NB4 (cell line): ENCODE measurements at regions not wholly inside any gene's neighbourhood (a gene's known extent, or its start where the extent isn't known, plus 50 kb on each side); places are given as distances from the start of the nearest gene placed in this dataset.

Source experiments
- DNase-seq: peaks from one replicate; pipeline ENCODE4 v3.0.0; 2010; ENCODE audit warnings: low read depth
- H3K4me3 ChIP-seq: one replicate; pipeline ENCODE4 v1.5.1; 2011; ENCODE audit warnings: mild to moderate bottlenecking, low read depth, low read length, moderate library complexity
- MYC ChIP-seq: IDR thresholded peaks from 2 replicates; pipeline ENCODE4 v1.6.1; 2011; ENCODE audit warnings: low read depth, low read length
- POLR2A ChIP-seq: IDR thresholded peaks from 2 replicates; pipeline ENCODE4 v1.6.1; 2011; ENCODE audit warnings: mild to moderate bottlenecking; ENCODE audit not compliant: insufficient read length; ENCODE audit errors: extremely low read depth
- TF ChIP-seq, protein P1 (sequence below): IDR thresholded peaks from 2 replicates; pipeline ENCODE4 v1.6.1; 2011; ENCODE audit warnings: low read depth, low read length
- TF ChIP-seq, protein P2 (sequence below): IDR thresholded peaks from one replicate; pipeline ENCODE4 v1.5.1; 2012; ENCODE audit warnings: low read depth, low read length

DNA sequence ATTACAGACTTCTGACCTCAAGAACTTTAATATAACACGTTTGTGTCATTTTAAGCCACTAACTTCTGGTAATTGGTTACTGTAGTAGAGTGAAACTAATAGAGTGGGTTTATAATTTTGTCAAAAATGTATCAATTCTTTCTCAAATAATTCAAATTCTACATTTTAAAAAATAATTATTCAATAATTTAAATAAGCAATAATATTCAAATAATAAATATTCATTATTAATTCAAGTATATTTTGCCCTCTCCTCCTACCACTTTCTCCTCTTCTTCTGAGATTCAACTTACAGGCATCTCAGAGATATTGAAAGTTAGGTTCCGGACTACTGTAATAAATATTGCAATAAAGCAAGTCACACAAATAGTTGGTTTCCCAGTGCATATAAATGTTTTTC is 1107.1 kb downstream of the KCNT2 start:
- no peak for TF ChIP-seq POLR2A
- TF ChIP-seq MYC = no peak
- no peak for DNase-seq
- no peak overlapping the region for H3K4me3 ChIP-seq

DNA sequence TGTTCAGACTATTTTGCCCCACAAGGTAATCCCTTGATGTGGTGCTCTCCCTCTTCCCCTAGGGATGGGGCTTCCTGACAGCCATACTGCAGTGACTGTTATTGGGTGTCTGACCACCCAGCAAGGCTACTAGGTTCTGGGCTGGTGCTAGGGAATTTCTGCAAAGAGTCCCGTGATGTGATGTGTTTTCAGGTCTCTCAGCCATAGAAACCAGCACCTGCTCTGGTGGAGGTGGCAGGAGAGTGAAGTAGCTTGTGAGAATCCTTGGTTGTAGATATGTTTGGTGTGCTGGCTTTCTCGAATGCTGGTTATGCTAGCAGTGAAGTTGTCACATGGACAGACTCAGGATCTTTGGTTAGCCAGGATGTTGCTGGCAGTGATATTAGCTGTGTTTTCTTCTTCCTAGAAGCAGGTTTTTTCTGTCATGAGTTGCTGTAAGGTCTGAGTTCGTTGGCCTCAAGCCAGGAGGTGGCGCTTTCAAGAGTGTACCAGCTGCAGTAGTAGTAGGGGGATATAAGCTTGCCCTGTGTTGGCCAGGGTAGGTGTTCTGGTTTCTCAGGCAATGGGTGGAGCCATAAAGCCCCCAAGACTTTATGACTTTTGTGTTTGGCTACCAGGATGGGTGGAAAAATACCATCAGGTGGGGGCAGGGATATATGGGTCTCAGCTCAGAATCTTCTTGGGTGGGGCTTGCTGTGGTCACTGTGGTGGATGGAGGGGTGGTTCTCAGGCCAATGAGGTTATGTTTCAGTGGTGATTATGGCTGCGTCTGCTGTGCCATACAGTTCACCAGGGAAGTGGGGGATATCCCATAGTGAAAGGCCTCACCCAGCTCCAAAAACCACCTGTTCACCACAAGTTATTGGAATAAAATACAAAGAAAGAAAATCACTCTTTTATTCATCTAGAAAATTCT is 1112.3 kb downstream of the KCNT2 start:
- H3K4me3 ChIP-seq = no peak overlapping the region
- DNase-seq = no peak
- TF ChIP-seq, protein P1, sequence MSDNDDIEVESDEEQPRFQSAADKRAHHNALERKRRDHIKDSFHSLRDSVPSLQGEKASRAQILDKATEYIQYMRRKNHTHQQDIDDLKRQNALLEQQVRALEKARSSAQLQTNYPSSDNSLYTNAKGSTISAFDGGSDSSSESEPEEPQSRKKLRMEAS = no peak
- TF ChIP-seq MYC = no peak
- TF ChIP-seq POLR2A = no peak
- TF ChIP-seq, protein P2, sequence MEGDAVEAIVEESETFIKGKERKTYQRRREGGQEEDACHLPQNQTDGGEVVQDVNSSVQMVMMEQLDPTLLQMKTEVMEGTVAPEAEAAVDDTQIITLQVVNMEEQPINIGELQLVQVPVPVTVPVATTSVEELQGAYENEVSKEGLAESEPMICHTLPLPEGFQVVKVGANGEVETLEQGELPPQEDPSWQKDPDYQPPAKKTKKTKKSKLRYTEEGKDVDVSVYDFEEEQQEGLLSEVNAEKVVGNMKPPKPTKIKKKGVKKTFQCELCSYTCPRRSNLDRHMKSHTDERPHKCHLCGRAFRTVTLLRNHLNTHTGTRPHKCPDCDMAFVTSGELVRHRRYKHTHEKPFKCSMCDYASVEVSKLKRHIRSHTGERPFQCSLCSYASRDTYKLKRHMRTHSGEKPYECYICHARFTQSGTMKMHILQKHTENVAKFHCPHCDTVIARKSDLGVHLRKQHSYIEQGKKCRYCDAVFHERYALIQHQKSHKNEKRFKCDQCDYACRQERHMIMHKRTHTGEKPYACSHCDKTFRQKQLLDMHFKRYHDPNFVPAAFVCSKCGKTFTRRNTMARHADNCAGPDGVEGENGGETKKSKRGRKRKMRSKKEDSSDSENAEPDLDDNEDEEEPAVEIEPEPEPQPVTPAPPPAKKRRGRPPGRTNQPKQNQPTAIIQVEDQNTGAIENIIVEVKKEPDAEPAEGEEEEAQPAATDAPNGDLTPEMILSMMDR = no peak

DNA sequence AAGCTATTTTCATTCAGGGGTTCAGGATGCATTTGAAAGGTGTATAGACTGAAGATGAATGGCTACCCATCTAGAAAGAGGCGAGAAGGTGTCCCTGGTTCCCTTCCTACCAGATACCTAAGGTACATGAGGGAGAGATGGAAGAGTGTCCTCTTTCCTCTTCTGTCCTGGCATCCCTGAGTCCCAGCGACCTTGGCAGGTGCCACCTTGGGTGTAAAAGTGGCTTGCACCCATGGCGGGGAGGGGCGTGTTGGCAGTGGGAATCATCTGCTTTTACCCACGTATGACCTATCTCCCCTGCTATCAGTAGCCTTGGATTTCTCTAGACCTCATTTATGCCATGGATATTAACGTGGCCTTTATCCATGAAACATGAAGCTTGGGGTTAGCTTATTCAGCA is 1126.1 kb downstream of the KCNT2 start:
- no peak overlapping the region for H3K4me3 ChIP-seq
- DNase-seq = no peak
- TF ChIP-seq, protein P2 = no peak

DNA sequence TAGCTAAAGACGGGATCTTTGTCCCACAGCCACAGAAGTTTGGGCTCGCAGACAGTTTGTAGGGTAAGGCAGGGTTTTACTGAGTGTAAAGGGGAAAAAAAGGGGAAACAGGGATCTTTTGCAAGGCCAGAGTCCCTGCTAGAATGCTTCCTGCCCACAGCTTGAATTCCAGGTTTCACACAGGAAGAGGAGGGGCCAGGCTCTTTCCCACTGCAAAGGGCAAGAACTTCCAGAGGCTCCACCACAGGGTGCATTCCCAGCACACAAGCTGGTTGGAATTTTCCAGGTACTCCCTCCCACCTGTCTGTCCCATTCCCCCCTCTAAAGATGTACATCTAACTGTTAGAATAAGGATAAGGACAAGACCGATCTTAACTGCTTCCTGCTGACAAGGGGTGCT is 1126.9 kb downstream of the KCNT2 start:
- H3K4me3 ChIP-seq = no peak overlapping the region
- no peak for TF ChIP-seq MYC
- TF ChIP-seq, protein P1 = no peak
- TF ChIP-seq POLR2A = no peak
- no peak for DNase-seq

DNA sequence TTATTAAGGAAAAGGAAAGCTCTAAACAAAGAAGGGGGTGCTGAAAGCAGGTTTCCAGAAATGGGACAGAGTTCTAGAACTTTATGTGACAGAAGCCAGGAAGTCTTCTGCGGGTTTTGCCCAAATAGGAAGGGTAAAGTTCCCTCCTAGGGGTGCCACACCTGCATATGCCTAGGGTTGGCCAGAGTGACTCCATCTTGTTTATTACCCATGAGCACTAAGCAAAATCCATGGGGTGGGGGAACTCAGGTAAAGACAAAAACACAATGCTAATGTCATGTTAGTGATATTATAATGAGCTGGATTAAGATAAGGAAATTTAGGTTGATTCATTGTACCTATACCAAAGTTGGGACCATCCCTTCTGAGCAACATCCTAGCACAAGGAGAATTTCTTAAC is 1132.7 kb downstream of the KCNT2 start:
- no peak overlapping the region for H3K4me3 ChIP-seq
- DNase-seq = no peak
- TF ChIP-seq, protein P1 = no peak
- no peak for TF ChIP-seq MYC
- TF ChIP-seq, protein P2 = no peak

DNA sequence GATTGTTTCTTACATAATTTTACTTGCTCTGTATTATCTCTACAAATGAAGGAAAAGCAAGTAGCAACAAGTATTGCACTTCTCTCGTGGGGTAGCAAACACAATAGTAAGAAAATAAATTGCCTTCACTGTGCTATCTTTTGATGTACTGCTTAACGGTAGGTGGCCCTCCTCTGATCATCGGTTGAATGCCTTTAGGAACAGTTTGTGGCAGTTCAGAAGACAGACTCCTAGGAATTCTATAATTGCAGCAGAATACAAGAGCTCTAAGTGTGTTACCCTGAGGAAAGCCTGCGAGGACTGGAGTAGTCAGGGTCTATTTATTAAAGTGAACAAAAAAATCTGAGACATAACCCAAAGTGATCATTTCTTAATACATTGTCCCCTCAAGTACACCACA is 1135.9 kb downstream of the KCNT2 start:
- no peak overlapping the region for H3K4me3 ChIP-seq

DNA sequence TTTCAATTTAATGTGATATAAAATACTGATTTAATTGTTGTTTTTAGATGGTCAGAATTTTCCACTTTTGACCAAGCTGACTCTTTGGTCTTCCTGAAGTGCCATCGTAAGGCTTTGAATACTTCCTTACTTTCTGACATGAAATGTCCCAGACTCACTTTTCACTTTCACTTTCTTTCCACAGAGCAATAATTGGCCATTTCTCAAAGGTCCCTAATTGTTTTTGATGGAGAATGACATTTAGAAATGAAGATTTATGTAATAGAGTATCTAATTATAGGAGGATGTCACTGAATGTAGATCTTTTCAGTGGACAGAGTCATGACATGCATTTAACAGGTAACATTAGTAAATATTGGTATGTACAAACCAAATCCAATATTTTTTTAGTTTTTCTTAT is 1141.6 kb downstream of the KCNT2 start:
- no peak overlapping the region for H3K4me3 ChIP-seq
- DNase-seq = no peak
- TF ChIP-seq MYC = no peak
- TF ChIP-seq, protein P1 = no peak
- TF ChIP-seq, protein P2 = no peak
- TF ChIP-seq POLR2A = no peak

More for the DNA sequence above, 1135.9 kb downstream of the KCNT2 start:
- no peak for DNase-seq
- TF ChIP-seq, protein P1 = no peak
- TF ChIP-seq POLR2A = no peak
